IMR-90 (cell line): ENCODE measurements at regions not wholly inside any gene's neighbourhood (a gene's known extent, or its start where the extent isn't known, plus 50 kb on each side); places are given as distances from the start of the nearest gene placed in this dataset.

Experiments
- ATAC-seq: fragments of 200-7000 bp; cut with Tn5 transposase; 2 replicates; pipeline ENCODE4 v1.9.1; 2020; ENCODE audit warnings: low read depth, mild to moderate bottlenecking, moderate library complexity
- BruUV-seq: library from RNA; stranded (reverse); fragments of 400-500 nt; replicated peaks from 2 replicates; lab custom pipeline; 2021; lab: Mats Ljungman, UMichigan
- CTCF ChIA-PET: fragments of 300-600 bp; formaldehyde crosslinking; extraction: SDS; loops from one replicate; lab custom pipeline; 2021; ENCODE audit warnings: antibody characterized with exemption; lab: Yijun Ruan, JAX
- POLR2A ChIA-PET: fragments of 300-600 bp; sonication (Branson Sonifier 250); formaldehyde crosslinking; loops from one replicate; lab custom pipeline; 2022; ENCODE audit warnings: antibody characterized with exemption; ENCODE audit not compliant: unreplicated experiment; lab: Charles Lee
- DNase-seq: peaks from one replicate; pipeline ENCODE4 v3.0.0; 2013
- H2AFZ ChIP-seq: replicated peaks from 2 replicates; pipeline ENCODE3; 2013; ENCODE audit warnings: low read length, mild to moderate bottlenecking; ENCODE audit not compliant: poor library complexity
- H2AK5ac ChIP-seq: 2 replicates; pipeline ENCODE4 v1.6.1; 2013; ENCODE audit warnings: low read depth, low read length, inconsistent platforms
- H2AK9ac ChIP-seq: replicated peaks from 2 replicates; pipeline ENCODE3; 2013; ENCODE audit warnings: mild to moderate bottlenecking, low read depth, low read length, moderate library complexity; ENCODE audit not compliant: poor library complexity
- H2BK120ac ChIP-seq: 2 replicates; pipeline ENCODE4 v1.6.1; 2013; ENCODE audit warnings: low read depth, low read length, inconsistent platforms
- H2BK15ac ChIP-seq: 3 replicates; pipeline ENCODE4 v1.6.1; 2013; ENCODE audit warnings: low read depth, low read length, inconsistent platforms
- H2BK20ac ChIP-seq: 2 replicates; pipeline ENCODE4 v1.6.1; 2013; ENCODE audit warnings: low read depth, mild to moderate bottlenecking, inconsistent platforms, low read length, moderate library complexity
- H2BK5ac ChIP-seq: 2 replicates; pipeline ENCODE4 v1.6.1; 2013; ENCODE audit warnings: mild to moderate bottlenecking, low read depth, low read length, inconsistent platforms; ENCODE audit not compliant: poor library complexity, severe bottlenecking
- H3K14ac ChIP-seq: replicated peaks from 2 replicates; pipeline ENCODE4 v1.6.1; 2013; ENCODE audit warnings: low read depth, low read length, inconsistent platforms
- H3K18ac ChIP-seq: 2 replicates; pipeline ENCODE4 v1.6.1; 2013; ENCODE audit warnings: low read depth, low read length, control low read depth
- H3K23ac ChIP-seq: 2 replicates; pipeline ENCODE4 v1.6.1; 2013; ENCODE audit warnings: low read depth, low read length, inconsistent platforms
- H3K27ac ChIP-seq: 2 replicates; pipeline ENCODE4 v1.5.1; 2013; ENCODE audit warnings: mild to moderate bottlenecking, control low read depth, low read length; ENCODE audit not compliant: insufficient read depth
- H3K27me3 ChIP-seq: 2 replicates; pipeline ENCODE4 v1.6.1; 2013; ENCODE audit warnings: low read length; ENCODE audit not compliant: control insufficient read depth, insufficient read depth
- H3K36me3 ChIP-seq: 2 replicates; pipeline ENCODE4 v1.6.1; 2013; ENCODE audit warnings: low read length, mixed read lengths; ENCODE audit not compliant: control insufficient read depth, insufficient read depth
- H3K4ac ChIP-seq: 2 replicates; pipeline ENCODE4 v1.6.1; 2013; ENCODE audit warnings: low read depth, low read length, inconsistent platforms
- H3K4me1 ChIP-seq: 2 replicates; pipeline ENCODE4 v1.6.1; 2013; ENCODE audit warnings: low read length, mixed read lengths; ENCODE audit not compliant: control insufficient read depth, insufficient read depth
- H3K4me2 ChIP-seq: 2 replicates; pipeline ENCODE4 v1.6.1; 2013; ENCODE audit warnings: low read depth, mild to moderate bottlenecking, control low read depth, low read length, moderate library complexity
- H3K4me3 ChIP-seq: 2 replicates; pipeline ENCODE4 v1.5.1; 2013; ENCODE audit warnings: low read depth, mild to moderate bottlenecking, control low read depth, low read length, moderate library complexity; ENCODE audit not compliant: insufficient read depth
- H3K56ac ChIP-seq: 2 replicates; pipeline ENCODE4 v1.6.1; 2013; ENCODE audit warnings: low read length, inconsistent platforms; ENCODE audit not compliant: insufficient read depth; ENCODE audit errors: extremely low read depth
- H3K79me1 ChIP-seq, 2 experiments: 2 replicates each; pipeline ENCODE4 v1.6.1; 2013; ENCODE audit warnings: low read length in 2 of 2, inconsistent platforms in 1 of 2, low read depth in 1 of 2
- H3K9ac ChIP-seq: 2 replicates; pipeline ENCODE4 v1.6.1; 2013; ENCODE audit warnings: low read depth, low read length, control low read depth
- H3K9me1 ChIP-seq: 2 replicates; pipeline ENCODE4 v1.6.1; 2013; ENCODE audit warnings: low read length, inconsistent platforms; ENCODE audit not compliant: insufficient read depth
- H3K9me3 ChIP-seq: 2 replicates; pipeline ENCODE4 v1.6.1; 2013; ENCODE audit warnings: low read length; ENCODE audit not compliant: control insufficient read depth, insufficient read depth
- H4K20me1 ChIP-seq: 2 replicates; pipeline ENCODE4 v1.6.1; 2013; ENCODE audit warnings: low read length, inconsistent platforms; ENCODE audit not compliant: insufficient read depth
- H4K5ac ChIP-seq: 2 replicates; pipeline ENCODE4 v1.6.1; 2013; ENCODE audit warnings: mild to moderate bottlenecking, low read depth, low read length, control low read depth
- H4K8ac ChIP-seq, 2 experiments: 2 replicates each; pipeline ENCODE4 v1.6.1; 2013; ENCODE audit warnings: low read depth in 2 of 2, low read length in 2 of 2, control low read depth in 1 of 2, inconsistent platforms in 1 of 2
- H4K91ac ChIP-seq: 2 replicates; pipeline ENCODE4 v1.6.1; 2013; ENCODE audit warnings: low read depth, low read length, inconsistent platforms; ENCODE audit not compliant: insufficient read depth
- BHLHE40 ChIP-seq: fragments of 150-350 bp; IDR thresholded peaks from 2 replicates; pipeline ENCODE4 v1.6.1; 2016; ENCODE audit warnings: mild to moderate bottlenecking, low read depth, low read length
- CEBPB ChIP-seq: IDR thresholded peaks from 2 replicates; pipeline ENCODE4 v1.6.1; 2012; ENCODE audit warnings: low read depth, low read length, improper control_type of control experiment
- CHD1 ChIP-seq: IDR thresholded peaks from 2 replicates; pipeline ENCODE4 v1.6.1; 2012; ENCODE audit warnings: low read depth, low read length, improper control_type of control experiment
- MAFK ChIP-seq: IDR thresholded peaks from 2 replicates; pipeline ENCODE4 v1.6.1; 2012; ENCODE audit warnings: low read depth, low read length, improper control_type of control experiment
- MAZ ChIP-seq: IDR thresholded peaks from 2 replicates; pipeline ENCODE4 v1.6.1; 2012; ENCODE audit warnings: low read depth, mild to moderate bottlenecking, low read length, improper control_type of control experiment, moderate library complexity, borderline replicate concordance
- MXI1 ChIP-seq: IDR thresholded peaks from 2 replicates; pipeline ENCODE4 v1.6.1; 2012; ENCODE audit warnings: low read depth, mild to moderate bottlenecking, low read length, moderate library complexity, borderline replicate concordance
- NFE2L2 ChIP-seq: fragments of 150-350 bp; IDR thresholded peaks from 2 replicates; pipeline ENCODE4 v1.6.1; 2016; ENCODE audit warnings: low read depth, mild to moderate bottlenecking, low read length
- POLR2A ChIP-seq: IDR thresholded peaks from 2 replicates; pipeline ENCODE4 v1.6.1; 2012; ENCODE audit warnings: mild to moderate bottlenecking, low read depth, low read length
- RAD21 ChIP-seq: IDR thresholded peaks from 2 replicates; pipeline ENCODE4 v1.6.1; 2012; ENCODE audit warnings: low read length, improper control_type of control experiment
- RCOR1 ChIP-seq: IDR thresholded peaks from 2 replicates; pipeline ENCODE4 v1.6.1; 2012; ENCODE audit warnings: mild to moderate bottlenecking, low read length, improper control_type of control experiment; ENCODE audit not compliant: insufficient replicate concordance
- SMC3 ChIP-seq: fragments of 150-350 bp; IDR thresholded peaks from 2 replicates; pipeline ENCODE4 v1.6.1; 2016; ENCODE audit warnings: low read depth, mild to moderate bottlenecking, antibody characterized with exemption, low read length, moderate library complexity
- WGBS, 2 experiments: methylation state at CpG; one replicate each; pipeline versions ENCODE4 v1.1.5 to v1.1.7; 2013; ENCODE audit warnings: missing lambda C conversion rate in 2 of 2; ENCODE audit not compliant: insufficient read length in 1 of 2; ENCODE audit errors: extremely low coverage in 2 of 2; 5-methylcytosine and 5-hydroxymethylcytosine counted together
- dilution Hi-C: fragments of 300-500 bp; cut with HindIII; formaldehyde crosslinking; loops from one replicate; pipeline ENCODE4 v1.14.3; 2018; ENCODE audit warnings: low sequenced_read_pairs; ENCODE audit not compliant: unreplicated experiment
- in situ Hi-C: fragments of 300-500 bp; cut with MboI; formaldehyde crosslinking; loops from 3 replicates; pipeline ENCODE4 v1.14.3; 2019; ENCODE audit warnings: low sequenced_read_pairs, inconsistent platforms, mixed read lengths
- intact Hi-C: fragments of 100-400 bp; cut with micrococcal nuclease; formaldehyde crosslinking; loops from 2 replicates; pipeline ENCODE4 v1.10.0; 2022
- TF ChIP-seq, protein P1 (sequence below): conservative IDR thresholded peaks from 2 replicates; pipeline ENCODE4 v1.5.1; 2012; ENCODE audit warnings: mild to moderate bottlenecking, low read depth, low read length, improper control_type of control experiment
- TF ChIP-seq, protein P2 (sequence below): fragments of 150-350 bp; IDR thresholded peaks from 2 replicates; pipeline ENCODE4 v1.6.1; 2016; ENCODE audit warnings: low read depth, mild to moderate bottlenecking, low read length, moderate library complexity, borderline replicate concordance

DNA sequence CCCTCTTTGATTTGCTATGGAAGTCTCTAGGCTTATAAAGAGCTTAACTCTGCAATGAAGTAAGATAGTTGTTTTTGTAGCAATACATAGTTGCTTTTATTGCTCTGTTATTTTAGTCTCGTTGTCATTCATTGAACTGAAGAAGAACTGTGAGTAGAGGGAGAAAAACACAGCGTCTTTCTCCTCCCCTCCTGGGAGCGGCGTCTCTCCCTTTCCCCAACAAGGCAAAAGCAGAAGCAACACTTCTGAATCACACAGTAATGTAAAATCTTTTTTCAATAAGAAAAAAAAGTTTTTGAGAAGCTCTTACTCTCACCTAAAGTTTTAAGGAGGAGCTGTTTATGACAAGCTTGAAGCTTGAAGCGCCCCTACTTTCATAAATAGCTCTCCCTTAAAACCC, 119.3 kb upstream of the SLC7A14 start:
- no peak overlapping the region for H2AFZ ChIP-seq
- intact Hi-C loops, result no loop called here
- H3K27me3 ChIP-seq, result no peaks in the 10 kb centered on the region
- H2BK15ac ChIP-seq, result no peak overlapping the region
- no peak overlapping the region for H3K27ac ChIP-seq
- H3K79me1 ChIP-seq, result no peaks in the 10 kb centered on the region
- no peak overlapping the region for H3K56ac ChIP-seq
- no peak overlapping the region for H3K9ac ChIP-seq
- POLR2A ChIA-PET, result no interaction called here
- peak overlapping the region; percentile 52; the same call in 1 of the 2 replicates for H3K18ac ChIP-seq
- H3K4ac ChIP-seq, result 0 out of 2 replicates have a peak overlapping the region, but pooled peaks have one; percentile 25
- no peak for DNase-seq
- peak overlapping the region in 1 of 2 experiments; percentile 12; a peak in 1 of 4 replicates for H4K8ac ChIP-seq
- H2AK5ac ChIP-seq, result peak overlapping the region; percentile 45; the same call in 1 of the 2 replicates
- H3K4me2 ChIP-seq, result no peak overlapping the region
- no peak overlapping the region for H3K4me3 ChIP-seq
- no peak overlapping the region for H3K23ac ChIP-seq
- H3K9me1 ChIP-seq, result 0 out of 2 replicates have a peak, but pooled peaks cover 5% of the 10 kb centered on the region
- no peak overlapping the region for H2BK5ac ChIP-seq
- peaks cover 16% of the 10 kb centered on the region for H3K4me1 ChIP-seq
- TF ChIP-seq SMC3 (no peak), NFE2L2 (no peak), BHLHE40 (no peak), MAFK (no peak), CEBPB (no peak), POLR2A (no peak), RAD21 (no peak), RCOR1 (no peak), MXI1 (no peak), CHD1 (no peak), MAZ (no peak)
- TF ChIP-seq, protein P1, sequence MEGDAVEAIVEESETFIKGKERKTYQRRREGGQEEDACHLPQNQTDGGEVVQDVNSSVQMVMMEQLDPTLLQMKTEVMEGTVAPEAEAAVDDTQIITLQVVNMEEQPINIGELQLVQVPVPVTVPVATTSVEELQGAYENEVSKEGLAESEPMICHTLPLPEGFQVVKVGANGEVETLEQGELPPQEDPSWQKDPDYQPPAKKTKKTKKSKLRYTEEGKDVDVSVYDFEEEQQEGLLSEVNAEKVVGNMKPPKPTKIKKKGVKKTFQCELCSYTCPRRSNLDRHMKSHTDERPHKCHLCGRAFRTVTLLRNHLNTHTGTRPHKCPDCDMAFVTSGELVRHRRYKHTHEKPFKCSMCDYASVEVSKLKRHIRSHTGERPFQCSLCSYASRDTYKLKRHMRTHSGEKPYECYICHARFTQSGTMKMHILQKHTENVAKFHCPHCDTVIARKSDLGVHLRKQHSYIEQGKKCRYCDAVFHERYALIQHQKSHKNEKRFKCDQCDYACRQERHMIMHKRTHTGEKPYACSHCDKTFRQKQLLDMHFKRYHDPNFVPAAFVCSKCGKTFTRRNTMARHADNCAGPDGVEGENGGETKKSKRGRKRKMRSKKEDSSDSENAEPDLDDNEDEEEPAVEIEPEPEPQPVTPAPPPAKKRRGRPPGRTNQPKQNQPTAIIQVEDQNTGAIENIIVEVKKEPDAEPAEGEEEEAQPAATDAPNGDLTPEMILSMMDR, result no peak
- TF ChIP-seq, protein P2, sequence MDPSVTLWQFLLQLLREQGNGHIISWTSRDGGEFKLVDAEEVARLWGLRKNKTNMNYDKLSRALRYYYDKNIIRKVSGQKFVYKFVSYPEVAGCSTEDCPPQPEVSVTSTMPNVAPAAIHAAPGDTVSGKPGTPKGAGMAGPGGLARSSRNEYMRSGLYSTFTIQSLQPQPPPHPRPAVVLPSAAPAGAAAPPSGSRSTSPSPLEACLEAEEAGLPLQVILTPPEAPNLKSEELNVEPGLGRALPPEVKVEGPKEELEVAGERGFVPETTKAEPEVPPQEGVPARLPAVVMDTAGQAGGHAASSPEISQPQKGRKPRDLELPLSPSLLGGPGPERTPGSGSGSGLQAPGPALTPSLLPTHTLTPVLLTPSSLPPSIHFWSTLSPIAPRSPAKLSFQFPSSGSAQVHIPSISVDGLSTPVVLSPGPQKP, result no peak
- H2BK20ac ChIP-seq, result peak overlapping the region; percentile 39; the same call in 1 of the 2 replicates
- no peaks in the 10 kb centered on the region for H3K36me3 ChIP-seq
- no TSS peak for BruUV-seq
- H4K5ac ChIP-seq, result peak overlapping the region; percentile 68; the same call in 1 of the 2 replicates
- ATAC-seq, result no peak
- no peak overlapping the region for H2BK120ac ChIP-seq
- no peaks in the 10 kb centered on the region for H4K20me1 ChIP-seq
- dilution Hi-C loops, result no loop called here
- H4K91ac ChIP-seq, result no peak overlapping the region
- no peak overlapping the region for H3K14ac ChIP-seq
- CTCF ChIA-PET, result interaction anchor here (0.6 kb wide), 1 partner anchor 349 kb away, joined by 4 read pairs; no protein-coding TSS in a partner anchor
- in situ Hi-C loops, result no loop called here
- WGBS, 2 experiments, result no CpG with 5 or more reads among the region's 5 CpGs
- no peak overlapping the region for H2AK9ac ChIP-seq
- H3K9me3 ChIP-seq, result peaks cover 8% of the 10 kb centered on the region
